Stimulated activated CD8-positive, alpha-beta memory T cell treated with anti-CD3 and anti-CD28 coated beads, Interleukin-4, amount 100 ng/mL, for 1 hour (primary cell): ENCODE measurements at regions not wholly inside any gene's neighbourhood (a gene's known extent, or its start where the extent isn't known, plus 50 kb on each side); places are given as distances from the start of the nearest gene placed in this dataset.

Experiments used
- DNase-seq, 2 donors: peaks; one replicate each; pipeline ENCODE4 v3.0.0-alpha.2; 2020; ENCODE audit warnings: low read depth in 2 of 2, low spot score in 1 of 2

GRCh38 chr15:95923792-95924191 lies 406.7 kb upstream of the NR2F2 start:
- no peak for DNase-seq

- DNase-seq: no peak
Measured at GRCh38 chr15:95928822-95929221, 401.7 kb upstream of the NR2F2 start.

GRCh38 chr15:95929232-95929846 lies 401.2 kb upstream of the NR2F2 start:
- DNase-seq: no peak

- no peak for DNase-seq
Measured at GRCh38 chr15:95930659-95931375, 399.7 kb upstream of the NR2F2 start.

GRCh38 chr15:95931619-95932018 lies 398.9 kb upstream of the NR2F2 start:
- no peak for DNase-seq

- DNase-seq: no peak
Measured at GRCh38 chr15:95932141-95932540, 398.4 kb upstream of the NR2F2 start.

- no peak for DNase-seq
Measured at GRCh38 chr15:95932676-95933075, 397.8 kb upstream of the NR2F2 start.

- no peak for DNase-seq
Measured at GRCh38 chr15:95935852-95936251, 394.6 kb upstream of the NR2F2 start.

GRCh38 chr15:95937128-95937528 lies 393.4 kb upstream of the NR2F2 start:
- no peak for DNase-seq

GRCh38 chr15:95940431-95940985 lies 390.0 kb upstream of the NR2F2 start:
- no peak for DNase-seq

- DNase-seq: no peak
Measured at GRCh38 chr15:95944193-95944592, 386.3 kb upstream of the NR2F2 start.

GRCh38 chr15:95944661-95945255 lies 385.7 kb upstream of the NR2F2 start:
- DNase-seq: no peak

- no peak for DNase-seq
Measured at GRCh38 chr15:95946241-95946640, 384.3 kb upstream of the NR2F2 start.

- DNase-seq: no peak
Measured at GRCh38 chr15:95946926-95947325, 383.6 kb upstream of the NR2F2 start.

- DNase-seq: no peak
Measured at GRCh38 chr15:95948411-95948810, 382.1 kb upstream of the NR2F2 start.

- DNase-seq: no peak
Measured at GRCh38 chr15:95953032-95953431, 377.5 kb upstream of the NR2F2 start.

- no peak for DNase-seq
Measured at GRCh38 chr15:95957861-95958260, 372.6 kb upstream of the NR2F2 start.

- no peak for DNase-seq
Measured at GRCh38 chr15:95958382-95958781, 372.1 kb upstream of the NR2F2 start.

- no peak for DNase-seq
Measured at GRCh38 chr15:95968856-95969255, 361.6 kb upstream of the NR2F2 start.

GRCh38 chr15:95970326-95970725 lies 360.2 kb upstream of the NR2F2 start:
- DNase-seq: no peak

GRCh38 chr15:95972041-95972553 lies 358.4 kb upstream of the NR2F2 start:
- no peak for DNase-seq

- no peak for DNase-seq
Measured at GRCh38 chr15:95972812-95973211, 357.7 kb upstream of the NR2F2 start.
